HG02610 (cell line): ENCODE measurements at regions not wholly inside any gene's neighbourhood (a gene's known extent, or its start where the extent isn't known, plus 50 kb on each side); places are given as distances from the start of the nearest gene placed in this dataset.

Experiments used
- ATAC-seq: cut with Tn5 transposase; IDR thresholded peaks from one replicate; pipeline ENCODE4 v1.9.1; 2021; ENCODE audit warnings: mild to moderate bottlenecking, moderate library complexity; ENCODE audit not compliant: unreplicated experiment

DNA sequence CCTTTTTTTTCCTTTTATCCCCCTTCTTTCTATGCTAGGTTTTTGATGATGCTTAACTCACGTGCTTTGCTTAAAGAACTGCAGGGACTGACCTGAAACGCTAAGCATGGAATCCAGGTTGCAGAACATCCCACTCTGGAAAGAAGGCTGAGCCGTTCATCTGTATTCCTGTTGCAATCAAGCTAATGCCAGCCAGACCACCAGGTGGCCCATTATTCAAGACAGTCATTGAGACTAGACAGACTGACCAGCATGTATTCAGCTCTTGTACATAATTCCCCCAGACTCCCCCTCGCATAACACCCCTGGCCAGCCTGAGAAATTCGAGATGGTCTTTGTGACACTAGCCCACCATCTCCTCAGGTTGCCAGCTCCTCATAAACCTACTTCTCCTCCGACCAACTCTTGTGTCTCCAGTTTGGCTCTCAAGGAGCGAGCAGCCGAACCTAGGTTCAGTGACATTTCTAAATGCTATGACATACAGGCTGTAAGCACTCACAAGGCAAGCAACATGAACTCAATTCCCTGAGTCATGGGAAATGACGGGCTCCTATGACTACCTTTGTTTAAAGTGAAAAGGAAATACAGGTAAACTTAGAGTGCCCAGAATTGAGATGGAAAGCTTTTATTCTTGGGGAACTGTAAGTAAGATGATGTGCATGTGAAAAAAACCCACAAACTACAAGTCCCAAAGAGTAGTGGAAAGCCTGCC is 309.3 kb upstream of the CDYL start:
- no peak for ATAC-seq

GRCh38 chr6:4466261-4466660 is 309.9 kb upstream of the CDYL start:
- no peak for ATAC-seq

- no peak for ATAC-seq
Observed at GRCh38 chr6:4464638-4465037, 311.6 kb upstream of the CDYL start.

GRCh38 chr6:4463236-4463635 is 313.0 kb upstream of the CDYL start:
- no peak for ATAC-seq

DNA sequence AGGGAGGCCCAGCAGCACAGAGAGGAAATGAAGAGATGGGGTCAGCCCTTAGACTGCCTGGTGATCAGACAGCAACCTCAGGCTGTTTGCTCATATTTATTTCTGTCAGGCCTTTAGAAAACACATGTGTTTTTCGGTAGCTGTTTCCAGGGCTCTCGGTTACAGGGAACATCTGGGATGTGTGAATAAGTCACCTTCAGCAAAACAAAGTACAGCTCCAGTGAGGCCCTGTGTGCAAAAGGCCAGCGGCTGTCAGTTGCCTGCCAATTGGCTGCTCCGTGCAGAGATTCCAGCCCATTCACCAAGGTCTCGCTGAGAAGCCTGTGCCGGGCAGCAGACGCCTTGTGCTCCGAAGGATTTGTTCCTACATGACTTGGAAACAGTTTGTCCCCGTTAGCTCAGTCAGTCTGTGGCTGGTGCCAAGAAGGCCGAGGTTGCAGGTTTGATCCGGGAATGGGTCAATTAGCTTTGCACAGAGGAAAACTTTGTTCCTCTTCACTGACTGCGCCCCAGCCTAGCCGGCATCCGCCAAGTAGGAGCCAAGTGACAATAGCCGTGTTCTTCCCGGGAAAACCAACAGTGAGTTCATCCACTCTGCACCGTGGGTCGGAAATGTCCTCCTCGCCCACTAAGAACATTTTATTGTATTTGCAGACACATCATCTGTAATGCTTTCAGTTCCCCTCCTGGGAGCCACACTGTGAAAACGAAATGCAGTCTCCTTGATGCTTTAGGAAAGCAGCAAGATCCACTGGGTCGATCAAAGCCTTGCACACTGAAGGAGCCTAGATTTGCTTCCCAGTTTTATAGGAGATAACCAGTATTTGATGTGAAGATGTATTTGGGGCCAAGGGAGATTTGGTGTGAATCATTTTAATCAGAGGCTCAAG is 315.4 kb upstream of the CDYL start:
- no peak for ATAC-seq

DNA sequence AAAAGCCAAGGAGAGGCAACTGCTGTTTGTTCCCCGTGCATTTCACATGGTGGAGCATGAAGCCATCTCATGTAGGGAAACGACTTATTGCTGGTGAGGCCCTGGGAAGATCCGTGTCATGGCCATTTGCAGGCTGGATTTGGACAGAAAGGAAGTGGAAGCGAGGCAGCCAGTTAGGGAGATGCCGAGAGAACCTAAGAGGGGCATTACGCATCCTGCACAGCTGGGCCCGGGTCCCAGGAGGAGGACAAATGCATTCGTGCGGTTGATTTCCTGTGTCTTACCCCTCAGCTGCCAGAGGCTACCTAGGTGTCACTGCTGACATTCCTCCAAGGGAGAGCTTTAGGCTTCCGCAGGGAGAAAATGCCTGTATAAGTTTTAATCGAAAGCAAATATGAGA is 316.2 kb upstream of the CDYL start:
- ATAC-seq: no peak

DNA sequence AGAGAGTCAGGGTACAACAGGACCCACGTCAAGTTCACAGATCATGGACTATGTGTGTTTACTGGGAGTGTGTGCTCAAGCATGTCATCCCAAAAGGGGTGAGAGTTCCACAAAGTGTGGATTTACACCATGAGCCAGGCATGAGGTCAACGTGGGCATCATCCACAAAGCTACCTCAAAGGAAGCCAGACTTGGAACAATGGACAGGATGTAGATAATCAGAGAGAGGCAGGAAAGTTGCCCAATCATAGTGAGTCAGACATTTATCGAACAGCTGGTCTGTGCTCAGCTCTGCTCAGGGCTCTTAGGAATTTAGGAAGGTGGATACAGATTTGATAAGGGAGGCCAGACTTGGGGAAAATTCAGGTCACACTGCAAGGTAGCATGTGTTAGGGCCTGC is 317.2 kb upstream of the CDYL start:
- ATAC-seq: no peak

GRCh38 chr6:4451718-4452117 is 316.3 kb upstream of the ECI2 start:
- no peak for ATAC-seq

DNA sequence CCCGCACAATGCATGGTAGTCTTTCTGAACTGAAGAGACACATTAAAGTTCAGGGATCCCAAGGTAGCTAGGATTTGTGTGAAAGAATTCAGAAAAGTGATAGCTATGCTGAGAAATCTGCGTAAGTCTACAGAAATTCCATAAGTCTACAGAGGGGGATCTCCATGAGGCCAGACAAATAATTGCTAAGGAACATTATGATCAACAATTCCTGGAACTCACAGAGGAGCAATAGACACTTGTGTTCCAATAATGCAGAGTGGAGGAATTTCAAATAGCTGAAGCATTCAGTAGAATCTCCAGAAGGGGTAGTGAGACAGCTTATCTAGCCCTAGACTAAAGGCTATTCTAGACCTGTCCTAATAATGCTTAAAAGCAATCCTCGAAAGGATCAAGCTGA is 315.7 kb upstream of the ECI2 start:
- no peak for ATAC-seq

- no peak for ATAC-seq
Observed at GRCh38 chr6:4450237-4450636, 314.9 kb upstream of the ECI2 start.

- ATAC-seq: no peak
Observed at GRCh38 chr6:4449409-4449808, 314.0 kb upstream of the ECI2 start.

DNA sequence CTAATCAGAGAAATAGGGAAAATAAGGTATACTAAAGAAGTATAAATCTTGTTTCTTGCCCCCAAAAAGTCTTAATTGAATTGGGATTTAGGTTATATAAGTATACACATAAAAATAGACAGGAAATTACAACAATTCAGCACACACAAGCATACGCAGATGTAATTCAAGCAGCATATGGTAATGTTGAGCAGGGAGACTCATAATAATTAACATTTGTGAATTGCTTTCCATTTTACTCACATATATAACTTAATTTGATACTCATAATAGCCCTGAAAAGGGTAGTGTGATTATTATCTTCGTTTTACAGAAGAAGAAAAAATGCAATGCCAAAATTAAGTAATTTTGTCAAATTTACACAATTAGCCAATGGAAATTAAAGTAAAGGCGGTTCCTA is 313.5 kb upstream of the ECI2 start:
- ATAC-seq: no peak

GRCh38 chr6:4447639-4448330 is 312.4 kb upstream of the ECI2 start:
- ATAC-seq: no peak

DNA sequence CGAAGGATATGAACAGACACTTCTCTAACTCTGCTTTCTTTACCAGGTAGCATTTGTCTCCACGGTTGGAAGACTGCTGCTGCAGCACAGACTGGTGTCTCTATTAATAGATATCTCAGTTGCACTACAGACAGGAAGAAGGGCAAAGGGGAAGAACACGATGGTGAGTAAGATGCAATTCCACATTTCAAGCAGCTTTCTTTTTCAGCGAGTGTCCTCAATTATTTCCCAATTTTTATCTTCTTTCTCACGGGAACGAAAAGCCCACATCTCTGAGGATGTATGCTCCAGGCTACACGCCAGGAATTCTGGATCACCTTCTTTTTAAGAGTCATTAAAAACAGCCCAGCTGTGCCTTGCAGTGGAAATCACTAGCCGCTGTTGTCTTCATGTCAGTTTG is 311.6 kb upstream of the ECI2 start:
- ATAC-seq: no peak

- no peak for ATAC-seq
Observed at GRCh38 chr6:4441981-4442434, 306.6 kb upstream of the ECI2 start.

DNA sequence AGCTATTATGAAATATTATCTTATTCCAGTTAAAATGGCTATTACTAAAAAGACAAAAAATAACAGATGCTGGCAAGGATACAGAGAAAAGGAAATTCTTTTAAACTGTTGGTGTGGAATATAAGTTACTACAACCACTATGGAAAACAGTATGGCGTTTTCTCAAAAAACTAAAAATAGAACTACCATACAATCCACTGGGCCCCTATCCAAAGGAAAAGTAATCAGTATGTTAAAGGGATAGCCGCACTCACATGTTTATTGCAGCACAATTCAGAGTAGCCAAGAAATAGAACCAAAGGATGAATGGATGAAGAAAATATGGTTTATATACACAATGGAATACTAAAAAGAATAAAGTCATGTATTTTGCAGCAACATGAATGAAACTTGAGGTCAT is 303.8 kb upstream of the ECI2 start:
- ATAC-seq: no peak

GRCh38 chr6:4437342-4437741 is 302.0 kb upstream of the ECI2 start:
- no peak for ATAC-seq

DNA sequence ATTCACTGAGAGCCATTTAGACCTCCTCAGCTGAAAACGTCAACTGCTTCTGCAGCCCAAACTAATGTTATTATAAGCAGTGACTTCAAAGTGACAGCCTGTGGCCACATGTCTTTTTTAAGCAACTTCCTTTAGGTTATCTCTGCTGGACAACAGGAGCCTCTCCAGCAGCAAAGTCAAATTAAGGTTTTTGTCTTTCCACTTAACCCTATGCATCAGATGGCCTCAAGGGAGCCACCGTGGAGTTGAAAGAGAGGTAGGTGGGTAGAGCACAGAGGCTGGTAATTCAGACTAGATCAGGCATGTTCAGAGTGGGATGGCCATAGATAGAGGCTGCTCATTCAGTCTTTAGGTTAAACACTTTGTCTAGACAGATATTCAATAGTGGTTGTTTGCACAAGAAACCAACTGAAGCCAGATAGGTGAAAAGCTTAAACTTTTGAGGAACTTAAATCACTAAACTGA is 300.6 kb upstream of the ECI2 start:
- ATAC-seq: no peak

- ATAC-seq: no peak
Observed at GRCh38 chr6:4434655-4435054, 299.3 kb upstream of the ECI2 start.

DNA sequence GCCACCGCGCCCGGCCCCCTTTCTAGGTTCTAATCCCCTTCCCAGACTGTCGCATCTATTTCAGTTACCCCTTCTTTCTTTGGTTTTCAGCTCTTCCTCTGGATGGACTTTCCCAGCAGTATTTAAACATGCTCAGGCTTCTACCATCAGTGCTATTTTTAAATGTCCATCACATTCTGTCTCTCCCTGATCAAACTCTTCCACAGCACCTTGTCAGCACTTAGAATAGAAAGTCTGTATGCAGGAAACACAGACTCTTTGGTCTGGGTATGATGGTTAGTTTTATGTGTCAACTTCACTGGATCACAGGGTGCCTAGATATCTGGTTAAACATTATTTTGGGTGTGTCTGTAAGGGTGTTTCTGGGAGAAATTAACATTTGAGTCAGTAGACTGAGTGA is 297.8 kb upstream of the ECI2 start:
- ATAC-seq: no peak

DNA sequence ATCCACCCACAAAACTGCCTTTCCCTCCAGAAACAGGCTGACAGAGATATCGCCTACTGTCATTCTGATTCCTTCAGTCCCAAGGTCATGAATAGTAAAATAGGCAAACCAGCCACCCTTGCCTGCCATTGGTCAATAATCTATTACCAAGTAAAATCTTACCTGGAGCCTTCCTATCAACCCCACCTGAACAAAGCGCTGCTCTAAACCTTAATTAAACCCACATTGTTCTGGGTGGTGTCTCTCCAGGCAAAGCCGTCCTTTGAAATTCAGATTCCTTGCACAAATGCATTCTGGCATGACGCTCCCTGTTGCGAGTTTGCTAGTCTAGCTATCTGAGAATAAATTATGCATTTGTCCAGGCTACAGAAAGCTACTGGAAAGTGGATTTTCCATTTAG is 291.6 kb upstream of the ECI2 start:
- no peak for ATAC-seq

DNA sequence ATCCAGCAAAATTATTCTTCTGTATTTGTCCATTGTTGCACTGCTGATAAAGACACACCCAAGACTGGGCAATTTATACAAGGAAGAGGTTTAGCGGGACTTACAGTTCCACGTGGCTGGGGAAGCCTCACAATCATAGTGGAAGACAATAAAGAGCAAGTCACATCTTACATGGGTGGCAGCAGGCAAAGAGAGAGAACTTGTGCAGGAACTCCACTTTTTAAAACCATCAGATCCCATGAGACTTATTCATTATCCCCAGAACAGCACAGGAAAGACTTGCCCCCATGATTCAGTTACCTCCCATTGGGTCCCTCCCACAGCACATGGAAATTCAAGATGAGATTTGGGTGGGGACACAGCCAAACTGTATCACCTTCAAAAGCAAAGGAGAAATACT is 286.5 kb upstream of the ECI2 start:
- ATAC-seq: no peak
